DMS 273 (cell line): ENCODE measurements at regions not wholly inside any gene's neighbourhood (a gene's known extent, or its start where the extent isn't known, plus 50 kb on each side); places are given as distances from the start of the nearest gene placed in this dataset.
"Not testable (repeated sequence)": the region's sequence is repeated elsewhere in the genome, so short reads cannot be mapped to it uniquely, and the experiment has no call there.

Experiments
- DNase-seq: peaks from one replicate; lab custom pipeline; 2025; ENCODE audit not compliant: unreplicated experiment; lab: John Stamatoyannopoulos, UW

- no peak for DNase-seq
Measured at GRCh38 chr14:42550310-42550709, 943.6 kb downstream of the LRFN5 start.

GRCh38 chr14:42548349-42548748, 941.7 kb downstream of the LRFN5 start:
- no peak for DNase-seq

GRCh38 chr14:42545636-42546035, 939.0 kb downstream of the LRFN5 start:
- no peak for DNase-seq

GRCh38 chr14:42541535-42542001, 934.9 kb downstream of the LRFN5 start:
- DNase-seq: peak; percentile 25

GRCh38 chr14:42535397-42535796, 928.7 kb downstream of the LRFN5 start:
- no peak for DNase-seq

GRCh38 chr14:42533476-42533875, 926.8 kb downstream of the LRFN5 start:
- no peak for DNase-seq

GRCh38 chr14:42532194-42532593, 925.5 kb downstream of the LRFN5 start:
- DNase-seq: no peak

- DNase-seq: no peak
Measured at GRCh38 chr14:42527141-42527540, 920.5 kb downstream of the LRFN5 start.

GRCh38 chr14:42523666-42524065, 917.0 kb downstream of the LRFN5 start:
- DNase-seq: peak; percentile 75

GRCh38 chr14:42517806-42518500, 911.3 kb downstream of the LRFN5 start:
- DNase-seq: no peak

GRCh38 chr14:42513837-42514236, 907.2 kb downstream of the LRFN5 start:
- DNase-seq: no peak

GRCh38 chr14:42510071-42510470, 903.4 kb downstream of the LRFN5 start:
- no peak for DNase-seq

- no peak for DNase-seq
Measured at GRCh38 chr14:42508209-42508946, 901.7 kb downstream of the LRFN5 start.

GRCh38 chr14:42504433-42504832, 897.8 kb downstream of the LRFN5 start:
- no peak for DNase-seq

- DNase-seq: no peak
Measured at GRCh38 chr14:42499137-42499536, 892.5 kb downstream of the LRFN5 start.

- no peak for DNase-seq
Measured at GRCh38 chr14:42490536-42490935, 883.9 kb downstream of the LRFN5 start.

GRCh38 chr14:42488965-42489364, 882.3 kb downstream of the LRFN5 start:
- no peak for DNase-seq

GRCh38 chr14:42482345-42482971, 875.8 kb downstream of the LRFN5 start:
- DNase-seq: not testable (repeated sequence)

GRCh38 chr14:42481714-42482113, 875.0 kb downstream of the LRFN5 start:
- DNase-seq: not testable (repeated sequence)

- no peak for DNase-seq
Measured at GRCh38 chr14:42480255-42480654, 873.6 kb downstream of the LRFN5 start.

GRCh38 chr14:42475289-42475688, 868.6 kb downstream of the LRFN5 start:
- no peak for DNase-seq

- no peak for DNase-seq
Measured at GRCh38 chr14:42470427-42470719, 863.7 kb downstream of the LRFN5 start.
